Lower leg skin (tissue), 4 donors: ENCODE measurements at regions not wholly inside any gene's neighbourhood (a gene's known extent, or its start where the extent isn't known, plus 50 kb on each side); places are given as distances from the start of the nearest gene placed in this dataset.

Experiments used
- DNase-seq, 2 donors: peaks; one replicate each; pipeline ENCODE4 v3.0.0-alpha.2; 2019; ENCODE audit warnings: low spot score in 2 of 2
- H3K4me3 ChIP-seq: fragments of 200-600 bp; sonication (generic); 2 replicates; pipeline ENCODE4 v1.5.1; 2017; ENCODE audit warnings: mild to moderate bottlenecking, low read depth; ENCODE audit not compliant: poor library complexity, severe bottlenecking
- CTCF ChIP-seq, 3 donors: fragments of 450-650 bp; IDR thresholded peaks; one replicate each; pipeline ENCODE4 v1.5.1; 2016; ENCODE audit warnings: antibody characterized with exemption in 3 of 3, mild to moderate bottlenecking in 3 of 3, moderate library complexity in 2 of 3
- POLR2A ChIP-seq, 2 donors: fragments of 450-650 bp; IDR thresholded peaks; one replicate each; pipeline ENCODE4 v1.6.1; 2016 to 2017; ENCODE audit warnings: antibody characterized with exemption in 2 of 2, mild to moderate bottlenecking in 1 of 2, moderate library complexity in 1 of 2
- WGBS, 2 donors: methylation state at CpG; one replicate each; pipeline ENCODE4 v1.1.5; 2018; 5-methylcytosine and 5-hydroxymethylcytosine counted together
- intact Hi-C: fragments of 100-400 bp; cut with DNase I; formaldehyde crosslinking; loops from one replicate; pipeline ENCODE4 v1.15.0; 2023; ENCODE audit warnings: low total_unique reads

GRCh38 chr10:4529266-4529665 is 296.7 kb upstream of the AKR1E2 start:
- DNase-seq = no peak
- intact Hi-C loops = no loop called here
- H3K4me3 ChIP-seq = no peak overlapping the region
- TF ChIP-seq CTCF (IDR thresholded peaks at IDR 0.05) (no peak), POLR2A (IDR thresholded peaks at IDR 0.05) (no peak)

- no peak for DNase-seq
- H3K4me3 ChIP-seq = no peak overlapping the region
- 47 to 59% methylated on average over 7 of the region's 7 CpGs for WGBS, 2 donors
- TF ChIP-seq POLR2A (IDR thresholded peaks at IDR 0.05) (no peak), CTCF (IDR thresholded peaks at IDR 0.05) (no peak)
- intact Hi-C loops = no loop called here
Measured at GRCh38 chr10:4527281-4527970, 298.6 kb upstream of the AKR1E2 start.

GRCh38 chr10:4526311-4526731 is 299.7 kb upstream of the AKR1E2 start:
- 45 to 51% methylated on average over 4 of the region's 4 CpGs for WGBS, 2 donors
- no peak for TF ChIP-seq POLR2A (IDR thresholded peaks at IDR 0.05)
- TF ChIP-seq CTCF (IDR thresholded peaks at IDR 0.05) = no peak
- intact Hi-C loops = no loop called here
- DNase-seq = no peak
- no peak overlapping the region for H3K4me3 ChIP-seq

GRCh38 chr10:4525103-4525502 is 300.9 kb upstream of the AKR1E2 start:
- TF ChIP-seq CTCF (IDR thresholded peaks at IDR 0.05) (no peak), POLR2A (IDR thresholded peaks at IDR 0.05) (no peak)
- WGBS, 2 donors = 55 to 76% methylated on average over 1 of the region's 1 CpG
- intact Hi-C loops = no loop called here
- DNase-seq = no peak
- no peak overlapping the region for H3K4me3 ChIP-seq

- TF ChIP-seq POLR2A (IDR thresholded peaks at IDR 0.05) (no peak), CTCF (IDR thresholded peaks at IDR 0.05) (no peak)
- intact Hi-C loops = no loop called here
- 96 to 97% methylated on average over 8 of the region's 8 CpGs for WGBS, 2 donors
- no peak for DNase-seq
- no peak overlapping the region for H3K4me3 ChIP-seq
Measured at GRCh38 chr10:4522296-4523000, 303.6 kb upstream of the AKR1E2 start.
